GM10266 (cell line): ENCODE measurements at regions not wholly inside any gene's neighbourhood (a gene's known extent, or its start where the extent isn't known, plus 50 kb on each side); places are given as distances from the start of the nearest gene placed in this dataset.
A peak's percentile ranks its signal among the peaks of the same experiment; 100 is the strongest.

Source experiments
- DNase-seq: peaks from one replicate; pipeline ENCODE4 v3.0.0; 2012; ENCODE audit errors: extremely low spot score
- CTCF ChIP-seq: IDR thresholded peaks from 2 replicates; pipeline ENCODE4 v1.5.1; 2012; ENCODE audit warnings: mild to moderate bottlenecking, low read depth; ENCODE audit not compliant: control insufficient read depth, insufficient read depth; ENCODE audit errors: missing control alignments

- no peak for TF ChIP-seq CTCF
- no peak for DNase-seq
Measured at GRCh38 chr15:39131609-39132008, 449.3 kb upstream of the THBS1 start.

- no peak for TF ChIP-seq CTCF
Measured at GRCh38 chr15:39132070-39132469, 448.8 kb upstream of the THBS1 start.

GRCh38 chr15:39132954-39133600 is 447.8 kb upstream of the THBS1 start:
- TF ChIP-seq CTCF: no peak

More at GRCh38 chr15:39132070-39132469, 448.8 kb upstream of the THBS1 start:
- no peak for DNase-seq

GRCh38 chr15:39134282-39134681 is 446.6 kb upstream of the THBS1 start:
- no peak for TF ChIP-seq CTCF
- no peak for DNase-seq

More at GRCh38 chr15:39132954-39133600, 447.8 kb upstream of the THBS1 start:
- DNase-seq: no peak

- TF ChIP-seq CTCF: no peak
- DNase-seq: no peak
Measured at GRCh38 chr15:39135989-39136388, 444.9 kb upstream of the THBS1 start.

- no peak for DNase-seq
- TF ChIP-seq CTCF: no peak
Measured at GRCh38 chr15:39139431-39140059, 441.3 kb upstream of the THBS1 start.

- TF ChIP-seq CTCF: no peak
- DNase-seq: peak; percentile 15
Measured at GRCh38 chr15:39140060-39140604, 440.7 kb upstream of the THBS1 start.
